ENCODE measurements at regions not wholly inside any gene's neighbourhood (a gene's known extent, or its start where the extent isn't known, plus 50 kb on each side); places are given as distances from the start of the nearest gene placed in this dataset.

DNA sequence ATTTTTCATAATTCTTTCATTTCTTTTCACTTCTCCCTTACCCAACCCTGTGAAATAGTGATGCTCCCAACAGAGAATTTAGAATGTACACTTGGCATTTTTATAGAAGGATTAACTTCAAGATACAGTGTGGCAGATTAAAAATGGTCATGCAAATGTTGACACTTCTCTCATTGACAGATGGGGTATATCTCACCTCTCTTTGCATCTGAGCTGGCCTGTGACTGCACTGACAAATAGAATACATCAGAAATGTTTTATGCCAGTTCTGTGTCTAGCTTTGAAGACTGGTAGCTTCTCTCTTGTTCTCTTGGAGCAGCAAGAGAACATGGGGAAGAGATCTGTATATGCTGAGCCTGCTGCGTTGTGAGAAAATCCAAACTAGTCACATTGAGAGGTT lies 949.6 kb downstream of the CDH11 start:
- H3K9me3 ChIP-seq (ENCODE audit: control insufficient read depth, low read depth, low read length), result no peaks in the 10 kb centered on the region
- H3K36me3 ChIP-seq (ENCODE audit: control insufficient read depth, low read depth, low read length), result no peaks in the 10 kb centered on the region
- no peaks in the 10 kb centered on the region for H3K4me1 ChIP-seq (ENCODE audit: control insufficient read depth, low read depth, low read length)
- no peaks in the 10 kb centered on the region for H3K27me3 ChIP-seq (ENCODE audit: control insufficient read depth, insufficient read depth, low read length)
- no peak overlapping the region for H3K4me3 ChIP-seq (ENCODE audit: low read length)
- H3K27ac ChIP-seq (ENCODE audit: low read length), result no peak overlapping the region
- H3K9ac ChIP-seq (ENCODE audit: low read length), result no peak overlapping the region

DNA sequence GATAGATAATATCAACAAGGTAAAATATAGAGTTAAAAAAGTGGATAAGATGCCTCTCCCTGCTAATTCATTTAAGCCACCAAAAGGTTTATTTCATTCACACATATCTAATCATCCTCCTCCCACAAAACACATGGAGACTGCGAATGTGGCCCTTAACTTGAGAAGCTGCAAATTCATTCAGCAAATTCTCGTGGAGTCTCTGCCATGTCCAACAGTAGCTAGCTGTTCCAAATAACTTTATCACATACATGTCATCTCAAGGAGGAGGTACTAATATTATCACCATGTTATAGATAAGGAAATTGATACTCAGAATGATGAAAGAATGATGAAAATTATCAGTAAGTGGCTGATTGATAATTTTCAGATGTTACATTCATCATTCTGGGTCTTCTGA lies 950.2 kb downstream of the CDH11 start:
- H3K36me3 ChIP-seq (ENCODE audit: control insufficient read depth, low read depth, low read length), result no peaks in the 10 kb centered on the region
- no peak overlapping the region for H3K27ac ChIP-seq (ENCODE audit: low read length)
- H3K27me3 ChIP-seq (ENCODE audit: control insufficient read depth, insufficient read depth, low read length), result no peaks in the 10 kb centered on the region
- H3K4me1 ChIP-seq (ENCODE audit: control insufficient read depth, low read depth, low read length), result no peaks in the 10 kb centered on the region
- no peaks in the 10 kb centered on the region for H3K9me3 ChIP-seq (ENCODE audit: control insufficient read depth, low read depth, low read length)
- H3K4me3 ChIP-seq (ENCODE audit: low read length), result no peak overlapping the region
- no peak overlapping the region for H3K9ac ChIP-seq (ENCODE audit: low read length)

- H3K27ac ChIP-seq (ENCODE audit: low read length), result no peak overlapping the region
- no peak overlapping the region for H3K9ac ChIP-seq (ENCODE audit: low read length)
- no peaks in the 10 kb centered on the region for H3K36me3 ChIP-seq (ENCODE audit: control insufficient read depth, low read depth, low read length)
- no peaks in the 10 kb centered on the region for H3K4me1 ChIP-seq (ENCODE audit: control insufficient read depth, low read depth, low read length)
- H3K27me3 ChIP-seq (ENCODE audit: control insufficient read depth, insufficient read depth, low read length), result no peaks in the 10 kb centered on the region
- no peak overlapping the region for H3K4me3 ChIP-seq (ENCODE audit: low read length)
- no peaks in the 10 kb centered on the region for H3K9me3 ChIP-seq (ENCODE audit: control insufficient read depth, low read depth, low read length)
Measured at GRCh38 chr16:64168371-64168770, 953.5 kb downstream of the CDH11 start.

DNA sequence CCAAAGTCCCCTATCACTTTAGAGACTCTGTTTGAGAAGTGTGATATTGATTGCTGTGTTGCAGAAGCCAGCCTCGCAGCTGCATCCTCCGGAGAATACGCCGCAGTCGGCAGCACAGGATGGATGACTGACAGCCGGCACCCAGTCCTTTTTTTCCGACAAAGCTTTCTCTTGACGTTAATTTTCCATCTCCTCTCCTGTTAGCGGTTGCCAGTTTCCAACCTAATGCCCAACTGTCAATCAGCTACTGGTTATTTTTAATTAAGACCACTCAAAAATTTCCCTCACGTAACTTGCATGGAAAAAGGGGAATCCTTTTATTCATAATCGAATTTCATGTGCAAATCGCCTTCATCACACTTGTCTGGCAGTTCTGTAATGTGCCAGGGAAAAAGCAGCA lies 953.9 kb downstream of the CDH11 start:
- H3K9me3 ChIP-seq (ENCODE audit: control insufficient read depth, low read depth, low read length), result no peaks in the 10 kb centered on the region
- no peak overlapping the region for H3K27ac ChIP-seq (ENCODE audit: low read length)
- no peaks in the 10 kb centered on the region for H3K4me1 ChIP-seq (ENCODE audit: control insufficient read depth, low read depth, low read length)
- H3K9ac ChIP-seq (ENCODE audit: low read length), result no peak overlapping the region
- H3K36me3 ChIP-seq (ENCODE audit: control insufficient read depth, low read depth, low read length), result no peaks in the 10 kb centered on the region
- no peaks in the 10 kb centered on the region for H3K27me3 ChIP-seq (ENCODE audit: control insufficient read depth, insufficient read depth, low read length)
- no peak overlapping the region for H3K4me3 ChIP-seq (ENCODE audit: low read length)

GRCh38 chr16:64165368-64165767 lies 956.5 kb downstream of the CDH11 start:
- Histone ChIP-seq H3K36me3 (ENCODE audit: control insufficient read depth, low read depth, low read length) (no peaks in the 10 kb centered on the region), H3K4me1 (ENCODE audit: control insufficient read depth, low read depth, low read length) (no peaks in the 10 kb centered on the region), H3K9ac (ENCODE audit: low read length) (no peak overlapping the region), H3K9me3 (ENCODE audit: control insufficient read depth, low read depth, low read length) (no peaks in the 10 kb centered on the region), H3K4me3 (ENCODE audit: low read length) (no peak overlapping the region), H3K27me3 (ENCODE audit: control insufficient read depth, insufficient read depth, low read length) (no peaks in the 10 kb centered on the region), H3K27ac (ENCODE audit: low read length) (no peak overlapping the region)

- no peaks in the 10 kb centered on the region for H3K9me3 ChIP-seq (ENCODE audit: control insufficient read depth, low read depth, low read length)
- H3K27me3 ChIP-seq (ENCODE audit: control insufficient read depth, insufficient read depth, low read length), result no peaks in the 10 kb centered on the region
- H3K27ac ChIP-seq (ENCODE audit: low read length), result no peak overlapping the region
- H3K4me1 ChIP-seq (ENCODE audit: control insufficient read depth, low read depth, low read length), result no peaks in the 10 kb centered on the region
- no peak overlapping the region for H3K9ac ChIP-seq (ENCODE audit: low read length)
- H3K36me3 ChIP-seq (ENCODE audit: control insufficient read depth, low read depth, low read length), result no peaks in the 10 kb centered on the region
- no peak overlapping the region for H3K4me3 ChIP-seq (ENCODE audit: low read length)
Measured at GRCh38 chr16:64162613-64163375, 959.1 kb downstream of the CDH11 start.

GRCh38 chr16:64159976-64160375 lies 961.9 kb downstream of the CDH11 start:
- H3K9me3 ChIP-seq (ENCODE audit: control insufficient read depth, low read depth, low read length), result no peaks in the 10 kb centered on the region
- no peak overlapping the region for H3K4me3 ChIP-seq (ENCODE audit: low read length)
- H3K4me1 ChIP-seq (ENCODE audit: control insufficient read depth, low read depth, low read length), result peaks cover 4% of the 10 kb centered on the region
- H3K36me3 ChIP-seq (ENCODE audit: control insufficient read depth, low read depth, low read length), result no peaks in the 10 kb centered on the region
- H3K27me3 ChIP-seq (ENCODE audit: control insufficient read depth, insufficient read depth, low read length), result no peaks in the 10 kb centered on the region
- H3K27ac ChIP-seq (ENCODE audit: low read length), result no peak overlapping the region
- no peak overlapping the region for H3K9ac ChIP-seq (ENCODE audit: low read length)

DNA sequence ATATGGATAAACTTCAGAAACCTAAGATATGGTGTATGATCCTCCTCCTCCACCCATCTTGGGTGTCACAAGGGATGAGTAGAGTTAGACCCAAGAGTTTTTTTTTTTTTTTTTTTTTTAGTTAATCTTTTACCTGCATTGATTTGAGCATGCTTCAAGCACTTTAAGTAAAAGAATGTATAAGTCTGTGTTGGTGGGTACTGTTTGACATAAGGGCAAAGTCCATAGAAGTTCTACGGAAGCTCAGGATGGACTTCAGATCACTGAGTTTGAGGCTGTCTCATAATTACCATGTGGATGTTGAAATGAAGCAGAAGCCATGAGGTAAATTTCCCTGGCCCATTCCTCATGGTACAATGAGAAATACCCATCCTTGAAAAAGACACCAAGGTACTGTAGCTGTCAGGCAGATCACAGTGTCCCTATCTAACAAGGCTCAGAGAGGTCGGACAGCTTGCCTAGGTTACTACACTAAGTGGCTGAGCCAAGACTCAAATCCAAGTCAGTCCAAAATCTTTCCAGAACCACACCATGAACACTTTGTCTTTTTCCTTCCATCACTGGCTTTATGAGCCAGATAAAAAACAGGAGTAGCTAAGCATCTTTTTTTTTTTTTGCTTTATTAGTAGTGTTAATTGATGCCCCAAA lies 962.8 kb downstream of the CDH11 start:
- Histone ChIP-seq H3K9ac (ENCODE audit: low read length) (no peak overlapping the region), H3K27me3 (ENCODE audit: control insufficient read depth, insufficient read depth, low read length) (no peaks in the 10 kb centered on the region), H3K9me3 (ENCODE audit: control insufficient read depth, low read depth, low read length) (no peaks in the 10 kb centered on the region), H3K36me3 (ENCODE audit: control insufficient read depth, low read depth, low read length) (no peaks in the 10 kb centered on the region), H3K4me3 (ENCODE audit: low read length) (no peak overlapping the region), H3K27ac (ENCODE audit: low read length) (no peak overlapping the region), H3K4me1 (ENCODE audit: control insufficient read depth, low read depth, low read length) (peaks cover 4% of the 10 kb centered on the region)

DNA sequence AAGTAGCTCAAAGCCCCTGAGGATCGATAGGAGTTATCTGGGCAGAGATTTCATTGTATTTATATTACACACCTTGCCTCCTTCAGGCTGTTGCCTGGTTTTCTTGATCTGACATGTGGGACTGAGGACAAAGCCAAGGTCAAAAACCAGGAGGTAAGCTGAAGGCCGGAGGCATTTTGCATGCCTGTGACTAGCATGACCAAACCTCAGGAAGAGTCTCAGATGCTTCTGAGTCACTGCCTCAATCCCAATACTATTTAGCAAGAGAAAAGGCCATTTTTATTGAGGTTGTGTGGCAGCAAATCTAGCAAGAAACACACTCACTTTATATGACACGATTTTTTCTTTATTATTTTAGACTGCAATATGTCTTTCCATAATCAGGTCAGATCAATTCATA lies 968.1 kb downstream of the CDH11 start:
- Histone ChIP-seq H3K27me3 (ENCODE audit: control insufficient read depth, insufficient read depth, low read length) (no peaks in the 10 kb centered on the region), H3K9ac (ENCODE audit: low read length) (no peak overlapping the region), H3K4me1 (ENCODE audit: control insufficient read depth, low read depth, low read length) (peaks cover 9% of the 10 kb centered on the region), H3K9me3 (ENCODE audit: control insufficient read depth, low read depth, low read length) (no peaks in the 10 kb centered on the region), H3K27ac (ENCODE audit: low read length) (no peak overlapping the region), H3K36me3 (ENCODE audit: control insufficient read depth, low read depth, low read length) (no peaks in the 10 kb centered on the region), H3K4me3 (ENCODE audit: low read length) (no peak overlapping the region)

GRCh38 chr16:64151990-64152767 lies 969.7 kb downstream of the CDH11 start:
- Histone ChIP-seq H3K27ac (ENCODE audit: low read length) (no peak overlapping the region), H3K4me1 (ENCODE audit: control insufficient read depth, low read depth, low read length) (peaks cover 9% of the 10 kb centered on the region), H3K27me3 (ENCODE audit: control insufficient read depth, insufficient read depth, low read length) (no peaks in the 10 kb centered on the region), H3K9ac (ENCODE audit: low read length) (no peak overlapping the region), H3K9me3 (ENCODE audit: control insufficient read depth, low read depth, low read length) (no peaks in the 10 kb centered on the region), H3K36me3 (ENCODE audit: control insufficient read depth, low read depth, low read length) (no peaks in the 10 kb centered on the region), H3K4me3 (ENCODE audit: low read length) (no peak overlapping the region)

DNA sequence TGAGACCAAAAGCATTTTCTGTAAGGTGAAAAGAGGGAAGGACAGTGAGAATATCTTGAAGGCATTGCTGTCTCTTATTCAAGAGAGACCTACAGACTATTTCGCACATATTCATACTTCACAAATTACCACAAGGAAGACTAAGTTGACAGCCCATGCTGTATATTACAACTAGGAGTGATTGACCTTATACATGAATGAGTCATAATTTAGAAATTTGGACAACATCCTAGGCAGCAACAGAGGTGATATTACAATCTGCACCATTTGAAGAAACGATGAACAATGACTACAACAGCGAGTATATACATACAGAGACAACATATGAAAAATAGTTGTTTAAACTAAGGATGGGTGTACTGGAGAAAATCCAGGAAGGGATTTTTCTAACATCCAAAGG lies 971.7 kb downstream of the CDH11 start:
- H3K27me3 ChIP-seq (ENCODE audit: control insufficient read depth, insufficient read depth, low read length), result no peaks in the 10 kb centered on the region
- no peak overlapping the region for H3K27ac ChIP-seq (ENCODE audit: low read length)

More for the DNA sequence above, 971.7 kb downstream of the CDH11 start:
- Histone ChIP-seq H3K4me3 (ENCODE audit: low read length) (no peak overlapping the region), H3K9ac (ENCODE audit: low read length) (no peak overlapping the region), H3K36me3 (ENCODE audit: control insufficient read depth, low read depth, low read length) (no peaks in the 10 kb centered on the region), H3K9me3 (ENCODE audit: control insufficient read depth, low read depth, low read length) (no peaks in the 10 kb centered on the region), H3K4me1 (ENCODE audit: control insufficient read depth, low read depth, low read length) (peaks cover 5% of the 10 kb centered on the region)
